SJSA1 (cell line): ENCODE measurements at regions not wholly inside any gene's neighbourhood (a gene's known extent, or its start where the extent isn't known, plus 50 kb on each side); places are given as distances from the start of the nearest gene placed in this dataset.

ENCODE experiments used
- DNase-seq, 2 experiments: peaks; one replicate each; pipeline ENCODE4 v3.0.0-alpha.2; 2015 to 2020; ENCODE audit warnings: low spot score in 2 of 2, low read depth in 1 of 2
- H3K27ac ChIP-seq: fragments of 250-450 bp; sonication (Bioruptor Pico); 2 replicates; pipeline ENCODE4 v1.5.1; 2020; ENCODE audit warnings: mild to moderate bottlenecking, moderate library complexity
- H3K27me3 ChIP-seq: fragments of 250-450 bp; sonication (Bioruptor Pico); replicated peaks from 2 replicates; pipeline ENCODE4 v1.5.1; 2020; ENCODE audit warnings: mild to moderate bottlenecking, moderate library complexity
- H3K36me3 ChIP-seq: fragments of 250-450 bp; sonication (Bioruptor Pico); 2 replicates; pipeline ENCODE4 v1.5.1; 2020; ENCODE audit warnings: mild to moderate bottlenecking
- H3K4me1 ChIP-seq: fragments of 250-450 bp; sonication (Bioruptor Pico); replicated peaks from 2 replicates; pipeline ENCODE4 v1.6.1; 2021; ENCODE audit warnings: mild to moderate bottlenecking
- H3K4me3 ChIP-seq: fragments of 250-450 bp; sonication (Bioruptor Pico); 2 replicates; pipeline ENCODE4 v1.5.1; 2020; ENCODE audit warnings: mild to moderate bottlenecking
- H3K9me3 ChIP-seq: fragments of 250-450 bp; sonication (Bioruptor Pico); replicated peaks from 2 replicates; pipeline ENCODE4 v1.5.1; 2020; ENCODE audit warnings: mild to moderate bottlenecking

- no peaks in the 10 kb centered on the region for H3K9me3 ChIP-seq
- no peak overlapping the region for H3K4me3 ChIP-seq
- peak overlapping the region; percentile 15; the same call in 1 of the 2 replicates for H3K27ac ChIP-seq
- no peaks in the 10 kb centered on the region for H3K36me3 ChIP-seq
- peaks cover 33% of the 10 kb centered on the region for H3K4me1 ChIP-seq
- DNase-seq = no peak
- H3K27me3 ChIP-seq = no peaks in the 10 kb centered on the region
These were observed 97.6 kb downstream of the MEX3B start for GRCh38 chr15:81948222-81948621.

GRCh38 chr15:81947548-81947947 is 98.3 kb downstream of the MEX3B start:
- no peaks in the 10 kb centered on the region for H3K27me3 ChIP-seq
- peaks cover 33% of the 10 kb centered on the region for H3K4me1 ChIP-seq
- no peak overlapping the region for H3K4me3 ChIP-seq
- no peak for DNase-seq
- no peaks in the 10 kb centered on the region for H3K36me3 ChIP-seq
- 0 out of 2 replicates have a peak overlapping the region, but pooled peaks have one; percentile 30 for H3K27ac ChIP-seq
- H3K9me3 ChIP-seq = no peaks in the 10 kb centered on the region

- Histone ChIP-seq H3K27ac (no peak overlapping the region), H3K4me3 (no peak overlapping the region)
These were observed 100.7 kb downstream of the MEX3B start for GRCh38 chr15:81945014-81945615.

GRCh38 chr15:81942655-81943195 is 103.1 kb downstream of the MEX3B start:
- Histone ChIP-seq H3K27ac (no peak overlapping the region), H3K9me3 (no peaks in the 10 kb centered on the region; the same call in 1 of the 2 replicates), H3K27me3 (no peaks in the 10 kb centered on the region), H3K4me3 (no peak overlapping the region), H3K4me1 (peaks cover 33% of the 10 kb centered on the region), H3K36me3 (no peaks in the 10 kb centered on the region)
- DNase-seq = no peak

More at GRCh38 chr15:81945014-81945615, 100.7 kb downstream of the MEX3B start:
- Histone ChIP-seq H3K4me1 (peaks cover 44% of the 10 kb centered on the region), H3K36me3 (no peaks in the 10 kb centered on the region), H3K27me3 (no peaks in the 10 kb centered on the region), H3K9me3 (no peaks in the 10 kb centered on the region)
- DNase-seq = no peak

- no peak overlapping the region for H3K27ac ChIP-seq
- no peak overlapping the region for H3K4me3 ChIP-seq
- H3K27me3 ChIP-seq = no peaks in the 10 kb centered on the region
- no peaks in the 10 kb centered on the region; the same call in 1 of the 2 replicates for H3K9me3 ChIP-seq
- no peaks in the 10 kb centered on the region for H3K36me3 ChIP-seq
- DNase-seq = no peak
- peaks cover 30% of the 10 kb centered on the region for H3K4me1 ChIP-seq
These were observed 103.7 kb downstream of the MEX3B start for GRCh38 chr15:81942157-81942556.

- no peak for DNase-seq
- Histone ChIP-seq H3K4me3 (no peak overlapping the region), H3K27ac (peak overlapping the region; percentile 53), H3K4me1 (peaks cover 23% of the 10 kb centered on the region), H3K9me3 (no peaks in the 10 kb centered on the region; the same call in 1 of the 2 replicates), H3K36me3 (no peaks in the 10 kb centered on the region), H3K27me3 (no peaks in the 10 kb centered on the region)
These were observed 104.3 kb downstream of the MEX3B start for GRCh38 chr15:81941479-81941878.

GRCh38 chr15:81940467-81941451 is 105.1 kb downstream of the MEX3B start:
- H3K4me1 ChIP-seq = peaks cover 23% of the 10 kb centered on the region
- H3K9me3 ChIP-seq = no peaks in the 10 kb centered on the region; the same call in 1 of the 2 replicates
- no peaks in the 10 kb centered on the region for H3K27me3 ChIP-seq
- no peak overlapping the region for H3K4me3 ChIP-seq
- H3K36me3 ChIP-seq = no peaks in the 10 kb centered on the region
- H3K27ac ChIP-seq = peak overlapping the region; percentile 53
- peak in 1 of 2 experiments; percentile 40 for DNase-seq

GRCh38 chr15:81939604-81940440 is 106.0 kb downstream of the MEX3B start:
- Histone ChIP-seq H3K27ac (peak overlapping the region; percentile 49), H3K36me3 (no peaks in the 10 kb centered on the region), H3K27me3 (no peaks in the 10 kb centered on the region), H3K4me3 (no peak overlapping the region), H3K4me1 (peaks cover 23% of the 10 kb centered on the region), H3K9me3 (no peaks in the 10 kb centered on the region; the same call in 1 of the 2 replicates)
- peak in 1 of 2 experiments; percentile 38 for DNase-seq

- Histone ChIP-seq H3K27me3 (no peaks in the 10 kb centered on the region), H3K36me3 (no peaks in the 10 kb centered on the region), H3K27ac (no peak overlapping the region), H3K4me1 (peaks cover 22% of the 10 kb centered on the region), H3K4me3 (no peak overlapping the region), H3K9me3 (no peaks in the 10 kb centered on the region; the same call in 1 of the 2 replicates)
- DNase-seq = no peak
These were observed 108.6 kb downstream of the MEX3B start for GRCh38 chr15:81937189-81937588.

- no peaks in the 10 kb centered on the region for H3K27me3 ChIP-seq
- H3K4me1 ChIP-seq = peaks cover 21% of the 10 kb centered on the region
These were observed 115.0 kb downstream of the MEX3B start for GRCh38 chr15:81930582-81931369.

GRCh38 chr15:81929557-81929956 is 116.3 kb downstream of the MEX3B start:
- no peak overlapping the region; the same call in 1 of the 2 replicates for H3K27ac ChIP-seq
- H3K36me3 ChIP-seq = no peaks in the 10 kb centered on the region
- no peak for DNase-seq
- no peaks in the 10 kb centered on the region for H3K9me3 ChIP-seq
- H3K27me3 ChIP-seq = no peaks in the 10 kb centered on the region
- peaks cover 21% of the 10 kb centered on the region for H3K4me1 ChIP-seq
- H3K4me3 ChIP-seq = no peak overlapping the region

More at GRCh38 chr15:81930582-81931369, 115.0 kb downstream of the MEX3B start:
- H3K9me3 ChIP-seq = no peaks in the 10 kb centered on the region
- H3K27ac ChIP-seq = peak overlapping the region; percentile 16
- H3K36me3 ChIP-seq = no peaks in the 10 kb centered on the region
- H3K4me3 ChIP-seq = no peak overlapping the region
- peak in 1 of 2 experiments; percentile 83 for DNase-seq

GRCh38 chr15:81926981-81927380 is 118.8 kb downstream of the MEX3B start:
- no peaks in the 10 kb centered on the region for H3K27me3 ChIP-seq
- H3K36me3 ChIP-seq = no peaks in the 10 kb centered on the region
- H3K27ac ChIP-seq = no peak overlapping the region
- H3K4me1 ChIP-seq = peaks cover 25% of the 10 kb centered on the region
- no peak for DNase-seq
- H3K4me3 ChIP-seq = no peak overlapping the region
- H3K9me3 ChIP-seq = no peaks in the 10 kb centered on the region
